Calu3 (cell line): ENCODE measurements at regions not wholly inside any gene's neighbourhood (a gene's known extent, or its start where the extent isn't known, plus 50 kb on each side); places are given as distances from the start of the nearest gene placed in this dataset.

Experiments
- BruUV-seq: library from RNA; stranded (reverse); fragments of 400-500 nt; replicated peaks from 2 replicates; lab custom pipeline; 2021; lab: Mats Ljungman, UMichigan
- CTCF ChIA-PET: fragments of 300-600 bp; sonication (Branson Sonifier 250); formaldehyde crosslinking; loops from one replicate; lab custom pipeline; 2022; ENCODE audit warnings: antibody characterized with exemption; lab: Charles Lee
- DNase-seq: peaks from one replicate; pipeline ENCODE4 v3.0.0; 2022
- H3K27ac Mint-ChIP-seq: one replicate; pipeline ENCODE4 v1.8.0; 2022; ENCODE audit warnings: mixed read lengths; ENCODE audit not compliant: unreplicated experiment
- H3K27me3 Mint-ChIP-seq: one replicate; pipeline ENCODE4 v1.8.0; 2022; ENCODE audit warnings: mixed read lengths; ENCODE audit not compliant: unreplicated experiment
- H3K36me3 Mint-ChIP-seq: one replicate; pipeline ENCODE4 v1.8.0; 2022; ENCODE audit warnings: mild to moderate bottlenecking, moderate library complexity, mixed read lengths; ENCODE audit not compliant: insufficient read depth, unreplicated experiment
- H3K4me1 Mint-ChIP-seq: one replicate; pipeline ENCODE4 v1.8.0; 2022; ENCODE audit warnings: mild to moderate bottlenecking, low read depth, mixed read lengths; ENCODE audit not compliant: unreplicated experiment
- H3K4me3 Mint-ChIP-seq: one replicate; pipeline ENCODE4 v1.8.0; 2022; ENCODE audit warnings: mild to moderate bottlenecking, low read depth, moderate library complexity, mixed read lengths; ENCODE audit not compliant: unreplicated experiment
- H3K9me3 Mint-ChIP-seq: one replicate; pipeline ENCODE4 v1.8.0; 2022; ENCODE audit warnings: low read depth, mixed read lengths; ENCODE audit not compliant: unreplicated experiment
- intact Hi-C: fragments of 100-400 bp; cut with micrococcal nuclease; formaldehyde crosslinking; loops from one replicate; pipeline ENCODE4 v1.10.0; 2022; ENCODE audit not compliant: unreplicated experiment
- TF ChIP-seq, protein P1 (sequence below): fragments of 200-600 bp; IDR thresholded peaks from one replicate; pipeline ENCODE4 v1.8.0; 2022; ENCODE audit warnings: antibody characterized with exemption; ENCODE audit not compliant: unreplicated experiment

DNA sequence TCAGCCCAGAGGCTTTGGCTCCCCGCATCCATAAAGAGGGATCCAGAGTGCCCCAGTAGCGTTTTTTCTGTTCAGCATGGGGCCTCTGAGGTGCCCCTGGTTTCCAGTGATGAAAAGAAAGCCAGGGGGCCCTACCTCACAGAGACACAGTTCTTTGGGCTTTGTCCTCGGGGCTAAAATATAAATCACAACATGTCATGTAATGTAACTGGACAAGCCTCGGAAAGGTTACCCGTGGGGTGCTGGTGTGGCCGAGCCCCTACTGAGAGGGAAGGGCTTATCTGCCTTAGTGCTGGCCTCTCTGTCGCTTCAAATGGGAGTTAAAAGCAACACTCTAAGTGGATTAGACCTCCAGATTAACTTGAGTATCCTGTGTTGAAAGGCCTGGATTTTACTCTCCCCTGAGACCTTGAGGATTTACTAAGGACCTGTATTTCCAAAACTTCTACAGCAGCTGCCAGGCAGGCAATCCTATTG is 251.6 kb upstream of the APCDD1 start:
- CTCF ChIA-PET, result no interaction called here
- H3K27me3 Mint-ChIP-seq, result peaks cover 46% of the 10 kb centered on the region
- peaks cover 8% of the 10 kb centered on the region for H3K4me1 Mint-ChIP-seq
- H3K9me3 Mint-ChIP-seq, result no peaks in the 10 kb centered on the region
- intact Hi-C loops, result no loop called here
- no peak overlapping the region for H3K4me3 Mint-ChIP-seq
- TF ChIP-seq, protein P1, sequence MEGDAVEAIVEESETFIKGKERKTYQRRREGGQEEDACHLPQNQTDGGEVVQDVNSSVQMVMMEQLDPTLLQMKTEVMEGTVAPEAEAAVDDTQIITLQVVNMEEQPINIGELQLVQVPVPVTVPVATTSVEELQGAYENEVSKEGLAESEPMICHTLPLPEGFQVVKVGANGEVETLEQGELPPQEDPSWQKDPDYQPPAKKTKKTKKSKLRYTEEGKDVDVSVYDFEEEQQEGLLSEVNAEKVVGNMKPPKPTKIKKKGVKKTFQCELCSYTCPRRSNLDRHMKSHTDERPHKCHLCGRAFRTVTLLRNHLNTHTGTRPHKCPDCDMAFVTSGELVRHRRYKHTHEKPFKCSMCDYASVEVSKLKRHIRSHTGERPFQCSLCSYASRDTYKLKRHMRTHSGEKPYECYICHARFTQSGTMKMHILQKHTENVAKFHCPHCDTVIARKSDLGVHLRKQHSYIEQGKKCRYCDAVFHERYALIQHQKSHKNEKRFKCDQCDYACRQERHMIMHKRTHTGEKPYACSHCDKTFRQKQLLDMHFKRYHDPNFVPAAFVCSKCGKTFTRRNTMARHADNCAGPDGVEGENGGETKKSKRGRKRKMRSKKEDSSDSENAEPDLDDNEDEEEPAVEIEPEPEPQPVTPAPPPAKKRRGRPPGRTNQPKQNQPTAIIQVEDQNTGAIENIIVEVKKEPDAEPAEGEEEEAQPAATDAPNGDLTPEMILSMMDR, result no peak
- H3K27ac Mint-ChIP-seq, result no peak overlapping the region
- BruUV-seq, result no TSS peak
- H3K36me3 Mint-ChIP-seq, result no peaks in the 10 kb centered on the region
- DNase-seq, result no peak

DNA sequence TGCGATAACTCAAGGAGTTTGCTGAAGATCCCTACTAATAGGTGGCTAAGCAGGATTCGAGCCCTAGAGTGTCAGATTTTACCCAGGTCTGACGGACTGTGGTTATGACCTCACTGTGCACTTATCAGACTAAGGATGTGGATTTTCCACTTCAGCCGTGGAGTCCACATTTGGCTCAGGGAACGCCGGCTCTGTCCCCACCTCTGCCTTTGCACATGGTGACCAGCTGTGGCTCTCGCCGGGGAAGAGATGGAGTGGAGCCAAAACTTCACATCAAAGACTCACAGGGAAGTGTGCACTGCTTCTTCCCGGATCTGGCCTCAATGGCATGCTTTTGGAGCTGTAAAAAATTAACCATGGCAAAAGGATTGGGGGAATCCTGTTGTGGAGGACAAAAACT is 249.3 kb upstream of the APCDD1 start:
- H3K4me1 Mint-ChIP-seq, result peaks cover 8% of the 10 kb centered on the region
- no TSS peak for BruUV-seq
- peaks cover 46% of the 10 kb centered on the region for H3K27me3 Mint-ChIP-seq
- no peak overlapping the region for H3K27ac Mint-ChIP-seq
- no peaks in the 10 kb centered on the region for H3K9me3 Mint-ChIP-seq
- TF ChIP-seq, protein P1, result no peak
- CTCF ChIA-PET, result no interaction called here
- H3K36me3 Mint-ChIP-seq, result no peaks in the 10 kb centered on the region
- H3K4me3 Mint-ChIP-seq, result no peak overlapping the region
- intact Hi-C loops, result no loop called here
- DNase-seq, result no peak

DNA sequence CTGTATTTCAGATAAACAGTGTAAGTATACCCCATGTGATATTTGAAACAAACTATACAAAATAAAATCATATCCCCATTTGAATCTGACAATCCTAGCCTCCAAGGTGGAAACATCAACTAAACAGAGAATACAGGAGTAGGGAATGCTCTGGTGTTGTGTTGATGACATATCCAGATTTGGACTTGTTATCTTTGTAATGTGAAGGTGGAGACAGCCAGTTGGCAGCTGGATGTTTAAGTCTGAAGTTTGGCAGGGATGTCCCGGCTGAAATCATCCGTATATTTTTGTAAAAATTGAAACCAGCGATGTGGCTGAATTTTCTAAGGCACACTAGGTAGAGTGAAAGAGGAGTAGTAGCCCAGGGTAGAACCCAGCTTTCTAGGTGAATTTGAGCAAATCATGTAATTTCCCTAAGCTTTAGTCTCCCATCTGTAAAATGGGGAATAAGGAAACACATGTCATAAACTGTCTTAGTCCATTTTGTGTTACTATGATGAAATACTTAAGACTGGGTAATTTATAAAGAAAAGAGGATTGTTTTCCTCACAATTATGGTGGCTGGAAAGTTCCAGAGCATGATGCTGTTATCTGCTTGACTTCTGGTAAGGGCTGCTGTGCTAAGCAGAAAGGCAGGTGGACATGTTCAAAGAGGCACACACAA is 246.6 kb upstream of the APCDD1 start:
- no TSS peak for BruUV-seq
- no peak overlapping the region for H3K4me3 Mint-ChIP-seq
- H3K4me1 Mint-ChIP-seq, result peaks cover 8% of the 10 kb centered on the region
- DNase-seq, result no peak
- H3K27me3 Mint-ChIP-seq, result peaks cover 44% of the 10 kb centered on the region
- no peaks in the 10 kb centered on the region for H3K9me3 Mint-ChIP-seq
- no peak overlapping the region for H3K27ac Mint-ChIP-seq
- CTCF ChIA-PET, result interaction anchor here (0.6 kb wide), 1 partner anchor 114 kb away, joined by 3 read pairs; no protein-coding TSS in a partner anchor
- H3K36me3 Mint-ChIP-seq, result no peaks in the 10 kb centered on the region
- intact Hi-C loops, result no loop called here
- TF ChIP-seq, protein P1, result no peak

DNA sequence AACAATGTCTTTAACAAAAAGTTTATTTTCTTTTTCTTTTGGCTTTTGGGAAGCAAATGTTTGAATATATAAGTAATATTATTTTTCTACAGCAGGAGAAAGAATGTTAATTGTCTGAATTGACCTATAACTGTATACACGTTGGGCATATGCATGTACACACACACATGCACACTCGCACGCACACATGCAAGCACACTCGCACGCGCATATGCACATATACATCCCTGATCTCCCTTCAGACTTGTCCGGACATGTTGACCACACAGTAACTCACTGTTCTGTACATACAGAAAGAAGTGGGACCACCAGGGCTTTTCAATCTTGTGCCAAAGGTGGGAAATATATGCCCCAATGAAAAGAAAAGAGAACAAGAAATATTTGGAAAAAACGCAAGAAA is 245.1 kb upstream of the APCDD1 start:
- intact Hi-C loops, result no loop called here
- Mint-ChIP-seq H3K4me3 (no peak overlapping the region), H3K27ac (no peak overlapping the region), H3K27me3 (peaks cover 44% of the 10 kb centered on the region), H3K4me1 (peaks cover 8% of the 10 kb centered on the region), H3K9me3 (no peaks in the 10 kb centered on the region), H3K36me3 (no peaks in the 10 kb centered on the region)
- DNase-seq, result no peak
- CTCF ChIA-PET, result no interaction called here
- TF ChIP-seq, protein P1, result no peak
- no TSS peak for BruUV-seq
